Heart right ventricle (tissue), 16 donors: ENCODE measurements at regions not wholly inside any gene's neighbourhood (a gene's known extent, or its start where the extent isn't known, plus 50 kb on each side); places are given as distances from the start of the nearest gene placed in this dataset.

ENCODE experiments used
- ATAC-seq, 8 donors: fragments of 200-7000 bp; cut with Tn5 transposase; one replicate each; pipeline ENCODE4 v1.9.1; 2020; ENCODE audit warnings: mild to moderate bottlenecking in 8 of 8, moderate library complexity in 8 of 8, moderate number of reproducible peaks in 1 of 8
- DNase-seq, 2 donors: peaks; one replicate each; pipeline ENCODE4 v3.0.0-alpha.2; 2020
- H3K27ac ChIP-seq, 10 donors: fragments of 200-600 bp; sonication (generic) in 2 of 10; one replicate each; pipeline versions ENCODE4 v1.5.0 to v1.8.0; 2020 to 2022; ENCODE audit warnings: mild to moderate bottlenecking in 3 of 10
- H3K27me3 ChIP-seq, 7 donors: fragments of 200-600 bp; one replicate each; pipeline ENCODE4 v1.8.0; 2021 to 2022; ENCODE audit warnings: mild to moderate bottlenecking in 2 of 7
- H3K36me3 ChIP-seq, 9 donors: fragments of 200-600 bp; sonication (generic) in 1 of 9; one replicate each; pipeline versions ENCODE4 v1.5.0 to v1.8.0; 2020 to 2022; ENCODE audit warnings: mild to moderate bottlenecking in 2 of 9
- H3K4me1 ChIP-seq, 9 donors: fragments of 200-600 bp; sonication (generic) in 1 of 9; one replicate each; pipeline versions ENCODE4 v1.5.0 to v1.8.0; 2020 to 2022; ENCODE audit warnings: mild to moderate bottlenecking in 4 of 9
- H3K4me3 ChIP-seq, 10 donors: fragments of 200-600 bp; sonication (generic) in 2 of 10; one replicate each; pipeline versions ENCODE4 v1.5.0 to v1.8.0; 2020 to 2022; ENCODE audit warnings: mild to moderate bottlenecking in 7 of 10, moderate library complexity in 2 of 10
- H3K9me3 ChIP-seq, 11 donors: fragments of 200-600 bp in 10 of 11; sonication (generic) in 2 of 11; one replicate each; pipeline versions ENCODE4 v1.5.0 to v1.8.0; 2013 to 2022; ENCODE audit warnings: mild to moderate bottlenecking in 2 of 11, control low read depth in 1 of 11, moderate library complexity in 1 of 11
- WGBS, 2 donors: extraction: QIAGEN DNeasy Blood & Tissue Kit; methylation state at CpG; one replicate each; pipeline ENCODE4 v1.1.7; 2013; ENCODE audit warnings: inconsistent platforms in 1 of 2; 5-methylcytosine and 5-hydroxymethylcytosine counted together
- intact Hi-C, 10 donors: fragments of 100-400 bp; cut with DNase I; formaldehyde crosslinking; loops; one replicate each; pipeline versions ENCODE4 v1.11.1 to v1.14.2; 2022
- TF ChIP-seq, protein P1 (sequence below), 9 donors: fragments of 200-600 bp; sonication (generic) in 2 of 9; IDR thresholded peaks; one replicate each; pipeline versions ENCODE4 v1.5.0 to v1.8.0; 2021 to 2022; ENCODE audit warnings: antibody characterized with exemption in 9 of 9, mild to moderate bottlenecking in 5 of 9, moderate library complexity in 1 of 9
- donor health status: Arrhythmogenic right ventricular cardiomyopathy.
- donor health status: ischemic (EF 13 %, LVEDD 7.1; RV severe dilation, severe dysfunction).
- donor health status: healthy with polysubstance abuse.
- donor health status: DM: no; HTN: yes; CAD: no.
- donor health status: DM: no; HTN: no; CAD: no.
- donor health status: ischemic (EF 25% LVEDD 6.9; RV normal size, moderate dysfunction).
- donor health status: ischemic (EF 25% LVEDD 5.7; RV mildly dilated, moderate dysfunction).
- donor health status: healthy.
- donor health status: DM: yes; HTN: yes; CAD: no.
- donor health status: Ischemic cardiomyopathy.
- donor health status: ischemic (EF 35%, LVEDD 5.7; RV mildly dilated, moderate dysfunction).
- donor health status: nonischemic (EF 11% LVEDD 7.7; RV severe dilation, severe dysfunction).
- donor health status: DM: yes; HTN: yes; CAD: no.
- donor health status: PGD.
- donor health status: ischemic (EF 29% LVEDD 5.4; RV normal size, mild dysfunction).
- donor health status: nonischemic (EF 23%, LVEDD 6.1; RV moderate dilation, normal function).

DNA sequence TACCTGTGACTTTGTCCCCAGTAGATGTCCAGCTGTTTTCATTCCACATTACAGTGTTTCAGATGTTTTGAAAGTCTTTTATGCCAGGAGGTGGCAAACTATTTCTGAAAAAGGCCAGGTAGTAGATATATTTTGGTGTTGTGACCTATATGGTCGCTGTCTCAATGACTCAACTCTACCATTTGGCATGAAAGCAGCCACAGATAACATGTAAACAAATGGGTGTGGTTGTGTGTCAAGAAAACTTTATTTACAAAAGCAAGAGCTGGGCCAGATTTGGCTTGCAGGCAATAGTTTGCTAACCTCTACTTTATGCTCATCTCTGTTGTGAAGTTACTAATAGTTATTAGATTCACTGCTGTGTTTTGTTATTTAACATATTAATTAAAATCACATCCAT is 728.7 kb upstream of the EEF2KMT start:
- no peak overlapping the region for H3K4me3 ChIP-seq
- no peak overlapping the region for H3K27ac ChIP-seq
- intact Hi-C loops = no loop called here
- no peaks in the 10 kb centered on the region for H3K27me3 ChIP-seq
- TF ChIP-seq, protein P1, sequence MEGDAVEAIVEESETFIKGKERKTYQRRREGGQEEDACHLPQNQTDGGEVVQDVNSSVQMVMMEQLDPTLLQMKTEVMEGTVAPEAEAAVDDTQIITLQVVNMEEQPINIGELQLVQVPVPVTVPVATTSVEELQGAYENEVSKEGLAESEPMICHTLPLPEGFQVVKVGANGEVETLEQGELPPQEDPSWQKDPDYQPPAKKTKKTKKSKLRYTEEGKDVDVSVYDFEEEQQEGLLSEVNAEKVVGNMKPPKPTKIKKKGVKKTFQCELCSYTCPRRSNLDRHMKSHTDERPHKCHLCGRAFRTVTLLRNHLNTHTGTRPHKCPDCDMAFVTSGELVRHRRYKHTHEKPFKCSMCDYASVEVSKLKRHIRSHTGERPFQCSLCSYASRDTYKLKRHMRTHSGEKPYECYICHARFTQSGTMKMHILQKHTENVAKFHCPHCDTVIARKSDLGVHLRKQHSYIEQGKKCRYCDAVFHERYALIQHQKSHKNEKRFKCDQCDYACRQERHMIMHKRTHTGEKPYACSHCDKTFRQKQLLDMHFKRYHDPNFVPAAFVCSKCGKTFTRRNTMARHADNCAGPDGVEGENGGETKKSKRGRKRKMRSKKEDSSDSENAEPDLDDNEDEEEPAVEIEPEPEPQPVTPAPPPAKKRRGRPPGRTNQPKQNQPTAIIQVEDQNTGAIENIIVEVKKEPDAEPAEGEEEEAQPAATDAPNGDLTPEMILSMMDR (IDR thresholded peaks at IDR 0.05) = no peak
- 69 to 78% methylated on average over 1 of the region's 1 CpG for WGBS, 2 donors
- no peak for ATAC-seq
- no peaks in the 10 kb centered on the region for H3K36me3 ChIP-seq
- no peaks in the 10 kb centered on the region for H3K9me3 ChIP-seq
- no peak for DNase-seq
- no peaks in the 10 kb centered on the region for H3K4me1 ChIP-seq

DNA sequence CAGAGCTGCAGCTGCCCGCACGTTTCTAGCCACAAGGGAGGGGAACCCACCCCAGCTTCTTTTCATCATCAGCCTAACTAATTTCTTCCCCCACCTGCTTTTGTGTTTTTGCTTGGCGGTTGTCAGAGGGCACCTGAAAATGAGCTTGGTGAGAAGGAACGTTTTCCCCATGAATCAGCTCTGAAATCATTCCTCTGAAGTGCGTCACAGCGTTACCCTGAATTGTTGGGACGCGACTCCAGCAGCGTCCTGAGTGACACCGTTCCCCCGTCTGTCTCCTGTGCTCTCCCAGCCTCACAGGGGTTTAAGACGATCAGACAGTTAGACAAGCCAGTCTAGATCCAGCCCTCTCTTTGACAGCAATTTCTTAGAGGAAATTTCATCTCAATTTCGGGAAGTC is 722.9 kb upstream of the EEF2KMT start:
- 80% methylated on average over 12 to 13 of the region's 13 CpGs for WGBS, 2 donors
- no peak overlapping the region for H3K4me3 ChIP-seq
- H3K36me3 ChIP-seq = no peaks in the 10 kb centered on the region
- H3K27me3 ChIP-seq = no peaks in the 10 kb centered on the region
- no peak for ATAC-seq
- peaks cover 0 to 5% (median 0%) of the 10 kb centered on the region in 11 donors for H3K9me3 ChIP-seq
- TF ChIP-seq, protein P1 (IDR thresholded peaks at IDR 0.05) = no peak
- H3K4me1 ChIP-seq = no peaks in the 10 kb centered on the region
- no peak for DNase-seq
- H3K27ac ChIP-seq = no peak overlapping the region
- intact Hi-C loops = no loop called here

DNA sequence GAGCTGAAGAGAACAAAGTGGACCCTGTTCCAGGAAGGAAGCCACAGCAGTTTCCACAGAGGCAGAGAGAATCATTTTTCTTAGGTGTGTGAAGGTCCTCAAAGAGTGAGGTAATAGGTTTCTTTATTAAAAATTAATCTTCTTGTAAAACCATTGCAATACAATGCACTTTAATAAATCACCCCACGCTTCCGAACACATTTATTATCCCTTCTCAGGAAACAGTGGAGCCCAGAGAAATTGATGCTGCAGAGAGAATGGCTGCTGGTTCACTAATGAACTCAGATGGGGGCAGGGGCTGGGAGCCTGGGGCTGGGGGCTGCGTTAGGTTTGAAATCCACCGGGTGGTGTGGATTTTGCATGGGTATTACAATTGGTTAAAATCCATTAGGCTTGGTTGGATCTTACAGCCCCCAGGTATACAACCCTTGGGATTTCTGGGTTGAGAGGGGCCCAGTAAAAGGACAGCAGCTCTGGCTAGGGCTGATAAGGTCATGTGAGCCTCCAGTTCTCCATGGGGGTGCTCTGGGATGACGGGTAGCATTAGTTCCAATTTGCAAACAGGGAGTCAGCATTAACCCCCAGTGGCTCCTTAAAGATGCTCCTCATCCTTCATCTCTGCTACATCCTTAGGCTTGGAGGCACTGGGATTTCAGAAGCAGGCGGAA is 718.1 kb upstream of the EEF2KMT start:
- WGBS, 2 donors = 57 to 70% methylated on average over 6 of the region's 6 CpGs
- ATAC-seq = no peak
- TF ChIP-seq, protein P1 (IDR thresholded peaks at IDR 0.05) = no peak
- H3K36me3 ChIP-seq = no peaks in the 10 kb centered on the region
- H3K4me1 ChIP-seq = no peaks in the 10 kb centered on the region
- peaks cover 0 to 5% (median 0%) of the 10 kb centered on the region in 11 donors for H3K9me3 ChIP-seq
- H3K27me3 ChIP-seq = no peaks in the 10 kb centered on the region
- no peak overlapping the region for H3K27ac ChIP-seq
- no peak overlapping the region for H3K4me3 ChIP-seq
- DNase-seq = no peak
- intact Hi-C loops = no loop called here

DNA sequence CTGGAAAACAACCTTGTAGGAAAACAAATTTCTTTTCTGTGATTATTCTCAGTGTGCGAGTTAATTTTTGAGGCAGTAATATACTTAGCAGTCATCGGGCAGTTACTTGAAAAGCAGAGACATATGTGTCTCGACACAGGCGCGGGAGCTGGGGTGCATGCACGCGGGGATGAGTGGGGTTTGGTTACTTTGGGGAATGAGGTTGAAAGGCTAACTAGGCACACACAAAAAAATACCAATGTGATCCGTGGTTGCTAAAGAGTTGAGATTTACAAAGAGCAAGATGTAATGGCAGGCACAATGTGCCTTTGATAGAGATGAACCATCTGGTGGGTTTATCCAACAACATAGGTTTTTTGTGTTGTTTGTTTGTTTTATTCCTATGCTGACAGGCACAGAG is 703.8 kb upstream of the EEF2KMT start:
- peaks cover 0 to 36% (median 0%) of the 10 kb centered on the region in 11 donors for H3K9me3 ChIP-seq

More for the DNA sequence above, 703.8 kb upstream of the EEF2KMT start:
- Histone ChIP-seq H3K27me3 (no peaks in the 10 kb centered on the region), H3K4me1 (no peaks in the 10 kb centered on the region), H3K27ac (no peak overlapping the region), H3K36me3 (no peaks in the 10 kb centered on the region), H3K4me3 (no peak overlapping the region)
- TF ChIP-seq, protein P1 (IDR thresholded peaks at IDR 0.05) = no peak
- intact Hi-C loops = no loop called here
- DNase-seq = no peak
- 89 to 92% methylated on average over 8 of the region's 8 CpGs for WGBS, 2 donors
- no peak for ATAC-seq
